ENCODE measurements at regions not wholly inside any gene's neighbourhood (a gene's known extent, or its start where the extent isn't known, plus 50 kb on each side); places are given as distances from the start of the nearest gene placed in this dataset.

- H4K20me1 ChIP-seq (ENCODE audit: control insufficient read depth, insufficient read depth, insufficient read length) = no peaks in the 10 kb centered on the region
- no peaks in the 10 kb centered on the region for H3K9me3 ChIP-seq (ENCODE audit: control insufficient read depth, low read depth, low read length)
- no peak overlapping the region for H3T11ph ChIP-seq (ENCODE audit: low read length)
- Mint-ChIP-seq H3K36me3 (ENCODE audit: insufficient read depth in 1 of 3, low read depth in 3 of 3) (no peaks in the 10 kb centered on the region), H3K4me1 (peaks cover 28 to 41% of the 10 kb centered on the region in 2 experiments), H3K27me3 (ENCODE audit: low read depth) (no peaks in the 10 kb centered on the region), H3K4me3 (no peak overlapping the region), H3K9me3 (no peaks in the 10 kb centered on the region), H3K27ac (no peak overlapping the region; a peak in 1 of 7 replicates)
- H3K27me3 ChIP-seq (ENCODE audit: insufficient read depth, low read length) = no peaks in the 10 kb centered on the region
- no peak overlapping the region for H2BK5ac ChIP-seq (ENCODE audit: insufficient read length, low read length)
- H3K14ac ChIP-seq (ENCODE audit: insufficient read depth, low read length) = no peak overlapping the region
- no peak overlapping the region for H2BK15ac ChIP-seq (ENCODE audit: low read depth, low read length)
- no peak overlapping the region for H3K9ac ChIP-seq (ENCODE audit: extremely low read depth, insufficient read length, low read length)
- H2BK20ac ChIP-seq (ENCODE audit: low read depth, low read length, poor library complexity, severe bottlenecking) = no peak overlapping the region
- no peak overlapping the region for H3K23ac ChIP-seq (ENCODE audit: insufficient read length, low read depth, low read length)
- no peaks in the 10 kb centered on the region for H3K23me2 ChIP-seq (ENCODE audit: insufficient read length, low read depth, low read length, poor library complexity, severe bottlenecking)
- no peak overlapping the region for H3K4ac ChIP-seq (ENCODE audit: low read depth, low read length)
- no peak overlapping the region for H3K18ac ChIP-seq (ENCODE audit: insufficient read length, low read depth, low read length)
- TF ChIP-seq, protein P1, sequence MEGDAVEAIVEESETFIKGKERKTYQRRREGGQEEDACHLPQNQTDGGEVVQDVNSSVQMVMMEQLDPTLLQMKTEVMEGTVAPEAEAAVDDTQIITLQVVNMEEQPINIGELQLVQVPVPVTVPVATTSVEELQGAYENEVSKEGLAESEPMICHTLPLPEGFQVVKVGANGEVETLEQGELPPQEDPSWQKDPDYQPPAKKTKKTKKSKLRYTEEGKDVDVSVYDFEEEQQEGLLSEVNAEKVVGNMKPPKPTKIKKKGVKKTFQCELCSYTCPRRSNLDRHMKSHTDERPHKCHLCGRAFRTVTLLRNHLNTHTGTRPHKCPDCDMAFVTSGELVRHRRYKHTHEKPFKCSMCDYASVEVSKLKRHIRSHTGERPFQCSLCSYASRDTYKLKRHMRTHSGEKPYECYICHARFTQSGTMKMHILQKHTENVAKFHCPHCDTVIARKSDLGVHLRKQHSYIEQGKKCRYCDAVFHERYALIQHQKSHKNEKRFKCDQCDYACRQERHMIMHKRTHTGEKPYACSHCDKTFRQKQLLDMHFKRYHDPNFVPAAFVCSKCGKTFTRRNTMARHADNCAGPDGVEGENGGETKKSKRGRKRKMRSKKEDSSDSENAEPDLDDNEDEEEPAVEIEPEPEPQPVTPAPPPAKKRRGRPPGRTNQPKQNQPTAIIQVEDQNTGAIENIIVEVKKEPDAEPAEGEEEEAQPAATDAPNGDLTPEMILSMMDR (conservative IDR thresholded peaks at IDR 0.05) = no peak
- H4K91ac ChIP-seq (ENCODE audit: insufficient read length, low read depth, low read length) = no peak overlapping the region
- no peak overlapping the region for H3K4me2 ChIP-seq (ENCODE audit: insufficient read depth, insufficient read length, low read length)
- no peak overlapping the region for H2BK12ac ChIP-seq (ENCODE audit: insufficient read length, low read depth, low read length)
- no peak overlapping the region for H2AFZ ChIP-seq (ENCODE audit: low read length)
- no peak overlapping the region for H3K27ac ChIP-seq (ENCODE audit: insufficient read length, low read depth, low read length)
- peaks cover 2% of the 10 kb centered on the region; the same call in 1 of the 2 replicates for H3K4me1 ChIP-seq (ENCODE audit: insufficient read depth, low read length)
- no peak for DNase-seq
- H3K56ac ChIP-seq (ENCODE audit: insufficient read length, low read depth, low read length) = no peak overlapping the region
- no peak overlapping the region for H4K5ac ChIP-seq (ENCODE audit: insufficient read length, low read depth, low read length)
- no peak overlapping the region for H2BK120ac ChIP-seq (ENCODE audit: low read depth, low read length, poor library complexity, severe bottlenecking)
- WGBS (ENCODE audit: extremely low coverage, insufficient read length, low lambda C conversion rate) = no CpG with 5 or more reads among the region's 4 CpGs
- H4K8ac ChIP-seq (replicated peaks; ENCODE audit: insufficient read length, low read depth, low read length) = no peak overlapping the region
- no peaks in the 10 kb centered on the region for H3K79me2 ChIP-seq (ENCODE audit: insufficient read depth, low read length)
- no peak overlapping the region for H2AK5ac ChIP-seq (ENCODE audit: insufficient read length, low read length)
- H3K79me1 ChIP-seq (ENCODE audit: insufficient read depth, low read depth, low read length, poor library complexity, severe bottlenecking) = no peaks in the 10 kb centered on the region
These were observed 143.4 kb downstream of the DLEU7 start for GRCh38 chr13:50699874-50700663.

Data from H9 (cell line).